GM19397 (cell line): ENCODE measurements at regions not wholly inside any gene's neighbourhood (a gene's known extent, or its start where the extent isn't known, plus 50 kb on each side); places are given as distances from the start of the nearest gene placed in this dataset.
"Not testable (repeated sequence)": the region's sequence is repeated elsewhere in the genome, so short reads cannot be mapped to it uniquely, and the experiment has no call there.

Source experiments
- ATAC-seq: cut with Tn5 transposase; IDR thresholded peaks from one replicate; pipeline ENCODE4 v1.9.1; 2021; ENCODE audit warnings: mild to moderate bottlenecking, moderate library complexity; ENCODE audit not compliant: unreplicated experiment

GRCh38 chr5:174997688-174998087 lies 273.3 kb downstream of the MSX2 start:
- no peak for ATAC-seq

- no peak for ATAC-seq
Observed at GRCh38 chr5:174996941-174997340, 272.6 kb downstream of the MSX2 start.

GRCh38 chr5:174995827-174996226 lies 271.4 kb downstream of the MSX2 start:
- ATAC-seq, result no peak

- no peak for ATAC-seq
Observed at GRCh38 chr5:174991847-174992246, 267.5 kb downstream of the MSX2 start.

DNA sequence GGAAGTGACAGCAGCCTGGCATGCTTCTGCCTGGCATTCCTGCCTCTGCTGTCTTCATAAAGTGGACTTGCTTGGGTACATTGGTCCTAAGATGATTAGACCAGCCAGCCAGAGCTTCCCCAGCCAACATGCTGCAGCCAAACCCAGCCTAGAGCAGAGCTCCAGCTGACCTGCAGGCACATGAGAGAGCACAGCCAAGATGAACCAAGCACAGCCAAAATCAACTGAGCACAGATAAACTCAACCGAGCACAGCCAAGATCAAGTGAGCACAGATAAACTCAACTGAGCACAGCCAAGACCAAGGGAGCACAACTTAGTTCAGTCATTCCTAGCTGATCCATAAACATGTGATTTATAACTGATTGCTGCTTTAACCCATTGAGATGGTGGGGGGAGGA lies 266.5 kb downstream of the MSX2 start:
- ATAC-seq, result no peak

DNA sequence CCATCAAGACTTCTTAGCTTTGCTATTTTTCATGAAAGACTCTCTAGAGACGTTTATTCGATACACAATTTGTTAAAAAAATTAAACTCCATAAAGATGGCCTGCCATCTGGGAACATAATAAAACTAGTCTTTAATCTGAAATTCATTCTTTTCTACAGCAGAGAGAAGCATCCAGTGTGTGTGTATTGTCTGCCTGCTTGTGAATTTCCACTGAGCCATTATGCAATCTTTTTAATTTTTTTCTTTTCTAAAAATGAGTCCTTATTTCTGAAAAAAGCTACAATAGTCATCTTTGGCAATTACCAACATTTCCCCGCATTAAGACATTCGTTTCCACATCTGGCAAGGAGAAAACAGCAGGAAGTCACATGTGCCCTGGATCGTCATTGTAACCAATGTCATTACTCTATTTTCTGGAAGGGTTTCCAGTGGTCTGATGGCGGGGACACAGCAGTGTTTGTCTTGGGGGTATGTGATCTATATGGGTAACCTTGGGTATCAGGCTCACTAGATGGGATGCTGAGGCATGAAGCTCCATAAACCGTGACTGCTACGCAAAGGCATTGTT lies 263.1 kb downstream of the MSX2 start:
- ATAC-seq, result no peak

DNA sequence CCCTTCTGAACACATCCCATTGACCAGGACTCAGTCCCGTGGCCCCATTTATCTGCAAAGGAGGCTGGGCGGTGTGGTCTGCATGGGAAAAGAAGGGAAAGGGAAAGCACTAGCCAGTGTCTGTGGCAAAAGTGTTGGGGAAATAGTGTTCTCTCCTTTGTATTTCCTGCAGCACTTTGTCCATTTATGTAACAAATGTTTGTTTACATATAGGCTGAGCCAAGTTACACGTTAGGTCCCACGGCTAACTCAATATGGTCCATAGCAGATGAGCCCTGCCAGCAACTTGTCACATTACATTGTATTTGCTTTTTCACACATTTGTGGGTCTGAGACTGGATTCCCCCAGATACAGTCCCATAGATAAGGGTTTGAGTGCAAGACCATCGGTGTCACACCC lies 260.5 kb downstream of the MSX2 start:
- no peak for ATAC-seq

DNA sequence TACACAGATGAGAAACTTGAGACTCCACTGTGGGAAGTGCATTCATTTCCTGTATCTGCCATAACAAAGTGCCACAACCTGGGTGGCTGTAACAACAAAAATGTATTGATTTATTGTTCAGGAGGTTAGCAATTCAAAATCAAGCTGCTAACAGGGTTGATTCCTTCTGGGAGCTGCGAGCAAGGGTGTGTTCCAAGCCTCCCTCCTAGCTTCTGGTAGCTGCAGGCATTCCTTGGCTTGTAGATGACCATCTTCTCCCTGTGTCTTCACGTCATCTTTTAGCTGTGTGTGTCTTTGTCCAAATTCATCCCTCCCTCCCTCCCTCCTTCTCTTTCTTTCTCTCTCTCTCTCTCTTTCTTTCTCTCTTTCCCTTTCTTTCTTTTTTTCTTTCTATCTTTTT lies 258.1 kb downstream of the MSX2 start:
- ATAC-seq, result no peak

DNA sequence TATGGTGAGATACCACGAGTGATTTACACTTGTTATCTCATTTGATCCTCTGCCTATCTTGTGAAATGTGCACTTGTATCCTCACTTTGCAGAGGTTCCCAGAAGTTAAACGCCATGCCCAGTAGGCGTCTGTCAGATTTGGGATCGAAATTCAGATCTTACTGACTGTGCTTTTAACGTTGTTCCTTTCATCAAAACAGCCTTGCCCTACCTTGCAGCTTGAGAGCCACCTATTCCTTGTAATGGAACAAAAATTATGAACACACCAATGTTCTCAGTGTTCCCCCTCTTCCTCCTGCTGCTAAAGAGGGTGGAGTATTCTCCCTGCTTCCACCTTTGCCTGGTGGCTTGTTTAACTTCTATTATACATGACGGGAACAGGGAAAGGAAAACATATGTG lies 257.0 kb downstream of the MSX2 start:
- ATAC-seq, result no peak

DNA sequence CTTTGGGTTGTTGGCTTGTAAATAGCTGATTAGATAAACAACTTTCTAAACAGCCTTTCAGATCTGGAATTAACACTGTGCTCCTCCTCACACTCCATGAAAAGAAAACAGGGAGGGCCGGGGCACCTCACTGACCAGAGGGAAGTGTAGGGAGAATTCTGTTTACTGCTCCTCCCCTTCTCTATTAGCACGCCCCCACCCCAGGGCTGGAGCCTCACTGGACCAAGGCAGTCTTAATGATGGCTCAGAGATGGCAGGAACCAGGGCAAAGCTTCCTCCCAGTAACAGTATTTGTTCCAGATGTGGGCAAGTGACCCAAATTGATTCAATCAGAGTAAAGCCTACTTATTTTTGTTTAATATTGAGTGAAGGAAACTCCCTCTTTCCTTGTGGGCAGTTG lies 256.6 kb downstream of the MSX2 start:
- no peak for ATAC-seq

DNA sequence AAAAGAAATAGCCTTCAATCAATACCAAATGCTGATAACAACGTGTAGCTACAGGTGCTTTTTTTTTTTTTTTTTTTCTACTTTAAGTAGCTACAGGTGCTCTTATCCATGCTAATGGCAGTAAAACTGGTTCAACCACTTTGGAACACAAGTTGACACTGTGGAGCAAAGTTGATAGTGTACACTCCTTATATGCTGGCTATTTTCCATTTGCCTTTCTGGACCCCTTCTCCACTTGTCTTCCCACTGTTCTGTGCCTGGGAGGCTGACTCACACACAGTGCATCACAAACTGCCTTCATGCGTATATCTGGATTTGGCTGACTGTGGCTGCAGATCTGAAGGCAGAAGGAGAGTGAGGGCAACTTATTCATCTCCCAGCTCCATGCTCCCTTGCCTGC lies 247.9 kb downstream of the MSX2 start:
- no peak for ATAC-seq

- no peak for ATAC-seq
Observed at GRCh38 chr5:174971210-174971609, 246.8 kb downstream of the MSX2 start.

- ATAC-seq, result no peak
Observed at GRCh38 chr5:174970502-174970901, 246.1 kb downstream of the MSX2 start.

GRCh38 chr5:174953871-174954270 lies 229.5 kb downstream of the MSX2 start:
- no peak for ATAC-seq

GRCh38 chr5:174951151-174951780 lies 226.9 kb downstream of the MSX2 start:
- no peak for ATAC-seq

DNA sequence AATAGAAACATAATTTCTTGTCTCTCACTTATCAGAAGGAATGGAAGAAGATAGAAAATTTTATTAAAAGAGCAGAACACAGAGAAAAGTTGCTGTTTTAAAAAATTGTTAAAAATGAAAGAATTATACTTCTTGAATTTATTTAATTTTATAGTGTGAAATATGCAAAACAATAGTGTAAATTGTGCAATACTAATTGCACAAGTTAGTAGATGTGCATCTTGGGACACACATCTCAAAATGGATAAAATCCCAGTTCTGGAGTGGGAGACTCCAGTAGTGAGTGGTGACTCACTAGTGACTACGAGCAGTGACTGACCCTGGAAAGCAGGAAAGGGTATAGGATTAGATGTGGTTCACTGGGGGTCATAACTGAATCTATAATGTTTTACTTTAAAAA lies 223.2 kb downstream of the MSX2 start:
- ATAC-seq, result no peak

GRCh38 chr5:174945853-174946252 lies 221.5 kb downstream of the MSX2 start:
- ATAC-seq, result no peak

GRCh38 chr5:174943785-174944184 lies 219.4 kb downstream of the MSX2 start:
- no peak for ATAC-seq

GRCh38 chr5:174943002-174943401 lies 218.6 kb downstream of the MSX2 start:
- not testable (repeated sequence) for ATAC-seq

DNA sequence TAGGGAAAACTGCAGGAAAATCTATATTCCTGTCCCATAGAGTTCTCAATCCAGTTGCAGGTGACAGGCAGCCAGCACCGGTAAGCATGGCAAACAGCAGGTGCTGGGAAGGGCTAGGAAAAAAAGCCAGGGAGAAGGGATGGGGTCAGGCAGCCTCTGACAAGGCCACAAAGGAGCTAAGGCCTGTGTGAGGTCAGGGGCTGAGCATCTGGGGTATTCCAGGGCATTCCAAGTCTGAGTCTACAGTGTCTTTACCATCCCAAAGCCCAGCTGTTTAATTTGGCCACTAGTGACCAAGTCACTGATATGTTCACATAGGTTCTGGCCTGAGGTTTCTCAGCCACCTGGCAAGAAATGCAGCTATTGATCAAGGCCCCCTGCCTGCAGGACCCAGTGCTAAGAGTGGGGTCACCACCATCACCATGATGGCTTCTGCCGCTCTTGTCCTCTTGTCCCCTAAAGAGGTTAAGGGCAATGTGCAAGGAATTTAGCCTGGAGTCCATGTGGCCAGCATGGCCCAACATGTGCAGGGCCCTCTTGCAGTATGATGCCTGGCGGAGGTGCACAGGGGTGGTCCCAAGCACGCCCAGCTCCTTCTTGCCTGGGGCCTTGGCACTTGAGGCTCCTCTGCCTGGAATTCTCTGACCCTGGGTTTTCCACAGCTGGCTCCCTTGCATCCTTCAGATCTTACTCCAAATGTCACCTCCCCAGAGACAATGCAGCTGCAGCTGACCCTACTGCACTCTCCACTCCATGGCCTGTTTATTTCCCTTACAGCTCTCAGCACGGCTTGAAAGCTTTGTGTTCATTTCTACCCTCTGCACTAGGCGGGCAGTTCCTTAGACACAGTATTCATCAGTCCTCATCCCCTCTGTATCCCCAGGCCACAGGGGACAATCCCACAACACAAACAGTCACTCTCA lies 213.1 kb downstream of the MSX2 start:
- no peak for ATAC-seq

DNA sequence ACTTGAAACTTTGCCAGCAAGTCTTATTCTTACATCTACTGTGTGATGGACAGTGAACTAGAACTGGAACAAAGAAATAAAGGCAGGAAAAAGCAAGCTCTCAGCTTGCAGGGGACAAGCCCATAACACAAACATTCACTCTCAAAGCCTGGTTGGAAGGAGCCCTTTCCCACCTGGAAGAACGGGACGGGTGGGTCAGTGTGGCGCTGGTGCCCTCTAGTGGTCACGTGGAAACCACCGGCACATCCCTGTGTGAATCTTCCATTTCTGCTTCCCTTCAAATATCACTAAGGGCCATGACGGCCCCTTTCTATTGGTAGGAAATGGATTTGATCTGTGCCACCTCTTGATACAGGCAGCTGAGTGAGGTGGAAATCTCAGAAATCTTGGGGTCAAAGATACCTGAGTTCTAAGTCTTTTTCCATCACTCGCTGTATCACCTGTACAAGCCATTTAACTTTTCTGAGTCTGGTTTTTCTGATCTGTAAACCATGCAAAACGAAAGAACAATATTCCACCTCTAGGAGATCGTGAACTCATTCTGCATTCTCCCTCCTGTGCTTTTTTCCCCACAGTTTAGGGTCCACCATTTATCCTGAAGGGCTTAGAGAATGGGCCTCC lies 211.6 kb downstream of the MSX2 start:
- no peak for ATAC-seq

DNA sequence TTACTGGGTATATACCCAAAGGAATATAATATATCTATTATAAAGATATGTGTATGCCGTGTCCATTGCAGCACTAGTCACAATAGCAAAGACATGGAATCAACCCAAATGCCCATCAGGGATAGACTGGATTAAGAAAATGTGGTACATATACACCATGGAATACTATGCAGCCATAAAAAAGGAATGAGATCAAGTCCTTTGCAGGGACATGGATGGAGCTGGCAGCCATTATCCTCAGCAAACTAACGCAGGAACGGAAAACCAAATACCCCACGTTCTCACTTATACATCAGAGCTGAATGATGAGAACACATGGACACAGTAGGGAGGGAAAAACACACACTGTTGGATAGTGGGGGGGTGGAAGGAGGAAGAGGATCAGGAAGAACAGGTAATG lies 206.7 kb downstream of the MSX2 start:
- ATAC-seq, result not testable (repeated sequence)
